Gastroesophageal sphincter (tissue), 4 donors: ENCODE measurements at regions not wholly inside any gene's neighbourhood (a gene's known extent, or its start where the extent isn't known, plus 50 kb on each side); places are given as distances from the start of the nearest gene placed in this dataset.

ENCODE experiments used
- ATAC-seq: fragments of 150-250 bp; one replicate; pipeline ENCODE4 v1.9.1; 2016; ENCODE audit warnings: mild to moderate bottlenecking, moderate library complexity
- H3K27ac ChIP-seq, 4 donors: fragments of 200-600 bp; sonication (generic) in 3 of 4; 1 replicate in 3 of 4; 2 replicates in 1 of 4; pipeline ENCODE4 v1.5.1; 2016 to 2019
- H3K27me3 ChIP-seq: fragments of 200-600 bp; sonication (generic); one replicate; pipeline ENCODE4 v1.5.1; 2019
- H3K36me3 ChIP-seq, 2 donors: fragments of 200-600 bp; sonication (generic); one replicate each; pipeline ENCODE4 v1.5.1; 2019; ENCODE audit warnings: control low read depth in 1 of 2
- H3K4me1 ChIP-seq, 3 donors: fragments of 200-600 bp; sonication (generic); 1 replicate in 2 of 3; 2 replicates in 1 of 3; pipeline ENCODE4 v1.5.1; 2016 to 2019; ENCODE audit warnings: control low read depth in 2 of 3
- H3K4me3 ChIP-seq, 2 donors: fragments of 200-600 bp; sonication (generic); one replicate each; pipeline ENCODE4 v1.5.1; 2019; ENCODE audit warnings: mild to moderate bottlenecking in 1 of 2, moderate library complexity in 1 of 2
- H3K9me3 ChIP-seq, 3 donors: fragments of 200-600 bp; sonication (generic); one replicate each; pipeline ENCODE4 v1.5.1; 2017 to 2019; ENCODE audit warnings: control low read depth in 2 of 3
- EP300 ChIP-seq: sonication (generic); formaldehyde crosslinking; IDR thresholded peaks from one replicate; pipeline ENCODE4 v1.6.1; 2017; ENCODE audit warnings: antibody characterized with exemption, mild to moderate bottlenecking
- POLR2A ChIP-seq, 2 donors: fragments of 450-650 bp; IDR thresholded peaks; one replicate each; pipeline ENCODE4 v1.6.1; 2017; ENCODE audit warnings: antibody characterized with exemption in 2 of 2, mild to moderate bottlenecking in 2 of 2, moderate library complexity in 1 of 2
- POLR2AphosphoS5 ChIP-seq: sonication (generic); formaldehyde crosslinking; IDR thresholded peaks from one replicate; pipeline ENCODE4 v1.6.1; 2017; ENCODE audit warnings: antibody characterized with exemption
- WGBS, 2 donors: methylation state at CpG; one replicate each; pipeline ENCODE4 v1.1.5; 2018; ENCODE audit warnings: low coverage in 1 of 2; 5-methylcytosine and 5-hydroxymethylcytosine counted together
- TF ChIP-seq, protein P1 (sequence below), 4 experiments: fragments of 200-600 bp in 2 of 4; fragments of 450-650 bp in 2 of 4; sonication (generic) in 1 of 4; IDR thresholded peaks; one replicate each; pipeline ENCODE4 v1.5.1; 2017 to 2019; ENCODE audit warnings: antibody characterized with exemption in 4 of 4, mild to moderate bottlenecking in 2 of 4, moderate library complexity in 2 of 4

DNA sequence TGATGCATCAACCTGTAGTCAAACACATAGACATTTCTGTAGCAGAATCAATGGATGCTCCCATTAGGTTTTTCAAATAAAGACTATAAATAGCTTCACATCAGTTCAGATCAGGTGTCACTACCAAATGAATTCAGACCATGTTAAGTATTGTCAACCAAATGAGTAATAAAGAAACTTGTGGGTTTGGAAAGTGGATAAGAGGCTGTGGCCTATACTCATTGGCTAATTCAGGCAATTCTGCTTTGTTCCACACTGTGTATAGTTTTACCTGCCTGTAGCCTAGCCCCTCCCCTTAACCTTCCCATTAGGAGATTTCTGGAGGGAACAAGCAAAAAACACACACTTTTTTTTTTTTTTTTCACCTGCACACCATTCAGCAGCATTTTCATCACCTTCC, 321.2 kb downstream of the HLX start:
- no peaks in the 10 kb centered on the region for H3K27me3 ChIP-seq
- H3K36me3 ChIP-seq, result no peaks in the 10 kb centered on the region
- H3K4me1 ChIP-seq, result peaks cover 3 to 25% (median 4%) of the 10 kb centered on the region in 3 donors
- H3K27ac ChIP-seq, result no peak overlapping the region
- ATAC-seq, result no peak
- H3K4me3 ChIP-seq, result no peak overlapping the region
- TF ChIP-seq POLR2AphosphoS5 (no peak), POLR2A (IDR thresholded peaks at IDR 0.05) (no peak), EP300 (no peak)
- TF ChIP-seq, protein P1, sequence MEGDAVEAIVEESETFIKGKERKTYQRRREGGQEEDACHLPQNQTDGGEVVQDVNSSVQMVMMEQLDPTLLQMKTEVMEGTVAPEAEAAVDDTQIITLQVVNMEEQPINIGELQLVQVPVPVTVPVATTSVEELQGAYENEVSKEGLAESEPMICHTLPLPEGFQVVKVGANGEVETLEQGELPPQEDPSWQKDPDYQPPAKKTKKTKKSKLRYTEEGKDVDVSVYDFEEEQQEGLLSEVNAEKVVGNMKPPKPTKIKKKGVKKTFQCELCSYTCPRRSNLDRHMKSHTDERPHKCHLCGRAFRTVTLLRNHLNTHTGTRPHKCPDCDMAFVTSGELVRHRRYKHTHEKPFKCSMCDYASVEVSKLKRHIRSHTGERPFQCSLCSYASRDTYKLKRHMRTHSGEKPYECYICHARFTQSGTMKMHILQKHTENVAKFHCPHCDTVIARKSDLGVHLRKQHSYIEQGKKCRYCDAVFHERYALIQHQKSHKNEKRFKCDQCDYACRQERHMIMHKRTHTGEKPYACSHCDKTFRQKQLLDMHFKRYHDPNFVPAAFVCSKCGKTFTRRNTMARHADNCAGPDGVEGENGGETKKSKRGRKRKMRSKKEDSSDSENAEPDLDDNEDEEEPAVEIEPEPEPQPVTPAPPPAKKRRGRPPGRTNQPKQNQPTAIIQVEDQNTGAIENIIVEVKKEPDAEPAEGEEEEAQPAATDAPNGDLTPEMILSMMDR (IDR thresholded peaks at IDR 0.05), result no peak
- H3K9me3 ChIP-seq, result no peaks in the 10 kb centered on the region

DNA sequence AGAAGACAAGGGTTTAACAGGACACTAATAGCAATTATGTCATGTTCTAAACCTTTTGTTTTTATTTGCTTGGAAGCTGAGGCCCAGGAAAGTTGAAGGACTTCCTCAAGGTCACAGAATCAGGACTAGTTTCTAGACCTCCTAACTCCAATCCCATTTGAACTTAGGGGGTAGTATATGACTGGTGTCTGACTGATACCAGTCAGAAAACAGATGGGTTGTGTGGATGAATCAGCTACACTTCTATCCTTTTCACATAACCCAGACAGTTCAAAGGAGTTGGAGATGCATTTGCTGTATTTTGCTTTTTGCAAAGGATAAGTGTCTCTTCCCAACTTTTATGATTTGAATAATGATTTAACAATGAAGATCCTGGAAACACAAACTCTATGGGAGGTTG, 322.5 kb downstream of the HLX start:
- peaks cover 3 to 28% (median 4%) of the 10 kb centered on the region in 3 donors for H3K4me1 ChIP-seq
- ATAC-seq, result no peak
- TF ChIP-seq EP300 (no peak), POLR2A (IDR thresholded peaks at IDR 0.05) (no peak), POLR2AphosphoS5 (no peak)
- TF ChIP-seq, protein P1 (IDR thresholded peaks at IDR 0.05), result no peak
- H3K9me3 ChIP-seq, result no peaks in the 10 kb centered on the region
- H3K27me3 ChIP-seq, result no peaks in the 10 kb centered on the region
- H3K27ac ChIP-seq, result no peak overlapping the region
- H3K4me3 ChIP-seq, result no peak overlapping the region
- H3K36me3 ChIP-seq, result no peaks in the 10 kb centered on the region

DNA sequence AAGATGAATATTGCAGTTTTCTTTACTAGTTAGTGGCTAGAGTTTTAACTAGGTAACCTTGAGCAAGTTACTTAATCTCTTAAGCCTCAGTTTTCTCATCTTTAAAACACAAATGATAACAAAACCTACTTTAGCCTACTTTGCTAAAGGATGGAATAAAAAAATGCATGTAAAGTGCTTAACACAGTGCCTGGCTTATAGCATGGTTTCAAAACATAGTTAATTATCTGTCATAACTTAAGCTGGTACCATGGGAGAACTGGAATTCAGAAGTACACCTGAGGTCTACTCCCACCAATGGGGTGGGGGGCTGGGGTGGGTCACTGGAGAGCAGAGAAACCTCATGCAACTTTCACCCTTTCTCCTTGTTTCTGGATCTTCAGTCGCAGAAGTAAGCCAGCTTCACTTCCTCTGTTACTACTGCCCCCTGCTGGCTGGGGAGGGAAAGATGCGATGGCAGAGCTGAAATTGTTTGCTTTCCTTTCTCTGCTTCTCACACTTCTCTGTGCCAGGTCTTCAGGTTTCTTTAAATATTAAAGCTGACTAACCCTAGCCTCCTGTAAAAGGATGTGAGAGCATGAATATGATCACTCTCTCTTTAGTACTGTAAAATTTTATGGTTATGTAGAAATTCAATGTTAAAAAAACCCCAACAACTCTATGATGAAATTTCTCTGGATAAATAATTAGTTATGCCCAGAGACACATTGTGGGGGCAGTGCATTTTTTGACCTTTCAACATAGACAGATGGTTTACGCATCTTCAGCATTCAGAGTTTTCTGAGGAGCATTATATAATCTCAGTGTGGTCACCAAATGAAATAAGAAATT, 324.2 kb downstream of the HLX start:
- TF ChIP-seq, protein P1 (IDR thresholded peaks at IDR 0.05), result peak; percentile 70 to 89 (median 78)
- TF ChIP-seq POLR2A (IDR thresholded peaks at IDR 0.05) (no peak), EP300 (no peak), POLR2AphosphoS5 (no peak)
- Histone ChIP-seq H3K9me3 (no peaks in the 10 kb centered on the region), H3K4me3 (no peak overlapping the region), H3K27me3 (no peaks in the 10 kb centered on the region), H3K36me3 (no peaks in the 10 kb centered on the region), H3K4me1 (peaks cover 3 to 28% (median 4%) of the 10 kb centered on the region in 3 donors), H3K27ac (peak overlapping the region; percentile 57 to 77 (median 70))
- 12 to 21% methylated on average over 3 of the region's 3 CpGs for WGBS, 2 donors
- peak; percentile 62 for ATAC-seq

DNA sequence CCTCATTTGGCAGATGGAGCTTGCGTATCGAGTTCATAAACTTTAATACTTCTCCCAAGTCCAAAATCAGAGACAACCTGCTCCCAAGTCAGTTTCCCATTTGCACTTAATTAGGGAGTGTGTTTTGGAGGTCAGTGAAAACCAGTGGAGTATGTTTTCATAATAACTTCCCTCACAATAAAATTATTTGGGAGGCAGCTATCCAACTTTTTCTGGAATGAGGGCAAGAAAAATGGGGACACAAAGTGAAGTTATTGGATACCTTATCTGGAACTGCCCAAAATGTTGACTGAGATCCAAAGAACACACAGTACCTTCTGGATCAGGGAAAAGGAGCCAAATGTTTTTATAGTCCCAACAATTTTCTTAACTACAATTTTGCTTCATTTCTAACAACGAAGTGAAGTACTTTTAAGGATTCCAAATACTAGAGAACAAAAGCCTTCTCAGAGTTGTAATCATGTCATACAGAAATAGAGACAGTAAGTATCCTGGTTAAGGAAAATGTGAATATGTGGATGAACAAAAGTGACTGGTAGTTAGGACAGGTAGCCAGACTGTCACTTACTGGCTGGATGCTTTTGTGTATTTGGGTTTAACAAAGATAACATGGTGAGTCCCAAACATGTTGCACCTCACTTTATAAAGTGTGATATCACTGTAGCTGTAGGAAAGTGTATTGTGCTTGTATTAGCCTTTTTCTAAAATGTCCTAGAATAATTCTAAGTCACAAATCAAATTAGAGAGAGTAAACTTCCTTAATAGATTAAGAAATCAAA, 325.0 kb downstream of the HLX start:
- Histone ChIP-seq H3K9me3 (no peaks in the 10 kb centered on the region), H3K27me3 (no peaks in the 10 kb centered on the region), H3K4me1 (peaks cover 3 to 28% (median 4%) of the 10 kb centered on the region in 3 donors), H3K27ac (peak overlapping the region; percentile 57 to 77 (median 70)), H3K4me3 (no peak overlapping the region), H3K36me3 (no peaks in the 10 kb centered on the region)
- ATAC-seq, result peak; percentile 82
- TF ChIP-seq POLR2AphosphoS5 (peak; percentile 68), POLR2A (IDR thresholded peaks at IDR 0.05) (no peak)
- TF ChIP-seq, protein P1 (IDR thresholded peaks at IDR 0.05), result no peak
- 6 to 32% methylated on average over 3 of the region's 3 CpGs for WGBS, 2 donors

DNA sequence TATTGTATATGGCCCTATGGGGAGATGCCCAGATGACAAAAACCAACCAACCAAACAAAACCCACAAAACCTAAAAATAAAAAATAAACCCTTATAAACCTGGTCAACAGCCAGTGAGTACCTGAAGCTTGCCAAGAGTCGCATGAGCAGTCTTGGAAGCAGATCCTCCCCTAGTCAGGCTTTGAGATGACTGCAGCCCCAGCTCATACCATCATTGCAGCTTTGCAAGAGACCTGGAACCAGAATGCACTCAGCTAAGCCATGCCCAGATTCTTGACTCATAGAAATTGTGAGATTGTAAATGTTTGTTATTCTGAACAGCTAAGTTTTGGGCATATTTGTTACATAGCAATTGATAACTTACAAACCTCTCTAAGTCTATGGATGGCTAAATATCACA, 326.8 kb downstream of the HLX start:
- H3K27ac ChIP-seq, result no peak overlapping the region
- no peak overlapping the region for H3K4me3 ChIP-seq
- H3K4me1 ChIP-seq, result peaks cover 3 to 28% (median 4%) of the 10 kb centered on the region in 3 donors
- no peaks in the 10 kb centered on the region for H3K36me3 ChIP-seq
- WGBS, 2 donors, result 39 to 40% methylated on average over 1 of the region's 1 CpG
- no peaks in the 10 kb centered on the region for H3K9me3 ChIP-seq
- TF ChIP-seq POLR2AphosphoS5 (no peak), EP300 (no peak), POLR2A (IDR thresholded peaks at IDR 0.05) (no peak)
- TF ChIP-seq, protein P1 (IDR thresholded peaks at IDR 0.05), result no peak
- no peaks in the 10 kb centered on the region for H3K27me3 ChIP-seq
- ATAC-seq, result no peak
